HG03520 (cell line): ENCODE measurements at regions not wholly inside any gene's neighbourhood (a gene's known extent, or its start where the extent isn't known, plus 50 kb on each side); places are given as distances from the start of the nearest gene placed in this dataset.

Experiments
- ATAC-seq: cut with Tn5 transposase; IDR thresholded peaks from one replicate; pipeline ENCODE4 v1.9.1; 2021; ENCODE audit warnings: mild to moderate bottlenecking, moderate library complexity; ENCODE audit not compliant: unreplicated experiment

DNA sequence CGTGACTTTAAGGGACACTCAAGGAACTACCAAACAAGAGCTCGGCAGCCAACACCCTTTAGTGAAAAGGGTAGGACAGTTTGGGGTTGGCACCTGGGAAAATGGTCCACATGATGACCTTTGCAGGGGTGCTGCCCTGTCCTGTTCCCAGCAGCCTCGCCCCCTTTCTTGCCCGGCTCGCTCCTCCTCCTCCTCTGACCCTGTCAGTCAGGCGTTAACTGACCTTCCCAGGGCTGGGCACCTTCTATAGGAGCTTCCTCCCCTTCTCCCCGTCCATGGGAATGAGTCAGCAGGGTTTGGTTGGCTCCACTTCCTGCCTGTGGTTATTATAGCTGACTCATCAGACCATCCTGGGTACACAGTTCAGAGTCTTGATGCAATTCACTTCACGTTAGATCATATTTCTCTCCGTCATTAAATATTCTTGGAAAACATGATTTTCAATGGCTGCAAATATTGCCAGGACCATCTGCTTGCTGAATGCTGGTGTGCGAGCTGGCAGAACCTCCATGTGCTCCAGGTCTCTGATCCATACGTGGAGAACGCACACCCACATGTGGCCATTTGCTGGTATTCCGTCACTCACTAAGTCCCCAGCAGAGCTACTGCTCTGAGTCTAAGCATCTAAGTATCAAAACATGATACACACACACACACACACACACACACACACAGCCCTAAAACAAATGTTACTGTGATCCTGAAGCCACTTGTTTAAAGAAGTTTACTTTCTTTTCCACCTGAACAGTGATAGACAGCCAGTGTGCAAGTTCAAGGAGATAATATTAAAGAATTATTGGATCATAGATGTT lies 185.0 kb downstream of the ANAPC1 start:
- ATAC-seq, result no peak

DNA sequence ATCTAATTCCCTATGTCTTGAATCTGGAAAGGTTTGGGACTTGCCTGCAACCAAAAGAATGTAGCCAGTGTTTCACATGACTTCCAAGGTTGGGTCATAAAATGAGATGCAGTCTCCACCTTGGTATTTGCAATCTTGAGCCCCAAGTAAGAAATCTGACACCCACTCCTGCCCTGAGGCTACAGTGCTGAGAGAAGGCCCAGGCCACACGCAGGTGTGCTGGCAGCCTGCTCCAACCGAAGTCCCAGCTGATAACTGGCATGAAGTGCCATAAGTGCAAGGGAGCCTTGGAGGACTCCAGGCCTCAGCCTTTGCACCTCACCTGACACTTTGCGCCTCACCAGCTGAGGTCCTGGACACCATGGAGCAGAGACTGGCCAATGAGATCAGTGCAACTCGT lies 182.7 kb downstream of the ANAPC1 start:
- no peak for ATAC-seq

DNA sequence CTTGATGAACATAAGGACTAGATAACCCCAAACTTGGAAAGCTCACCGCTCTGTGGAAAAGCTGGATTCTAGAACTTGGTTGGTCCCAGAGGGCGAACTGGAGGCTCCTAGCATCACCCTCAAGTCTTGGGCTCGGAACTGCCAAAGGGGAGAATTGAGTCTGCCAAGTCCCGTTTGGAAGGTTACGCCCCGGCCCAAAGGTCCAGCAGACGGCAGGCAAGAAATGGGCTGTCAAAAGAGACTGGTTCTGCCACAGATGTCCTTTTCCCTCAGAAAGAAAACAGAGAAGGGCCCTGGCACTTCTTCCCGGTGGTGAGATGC lies 182.2 kb downstream of the ANAPC1 start:
- no peak for ATAC-seq

- ATAC-seq, result no peak
These were observed 181.7 kb downstream of the ANAPC1 start for GRCh38 chr2:111702119-111702803.

DNA sequence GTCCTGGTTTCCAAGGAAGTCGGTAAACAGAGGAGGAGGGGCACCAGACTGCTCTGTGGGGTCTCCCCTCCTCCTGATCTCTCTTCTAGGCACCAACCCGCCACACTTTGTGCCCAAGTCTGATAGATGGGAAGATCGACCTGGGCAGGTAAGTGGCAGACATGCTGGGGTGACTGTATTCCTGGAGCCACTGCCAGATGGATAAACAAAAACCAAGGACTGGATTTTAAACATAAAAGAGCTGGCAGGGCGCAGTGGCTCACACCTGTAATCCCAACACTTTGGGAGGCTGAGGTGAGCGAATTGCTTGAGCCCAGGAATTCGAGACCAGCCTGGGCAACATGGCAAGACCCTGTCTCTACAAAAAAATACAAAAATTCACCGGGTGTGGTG lies 181.2 kb downstream of the ANAPC1 start:
- no peak for ATAC-seq

DNA sequence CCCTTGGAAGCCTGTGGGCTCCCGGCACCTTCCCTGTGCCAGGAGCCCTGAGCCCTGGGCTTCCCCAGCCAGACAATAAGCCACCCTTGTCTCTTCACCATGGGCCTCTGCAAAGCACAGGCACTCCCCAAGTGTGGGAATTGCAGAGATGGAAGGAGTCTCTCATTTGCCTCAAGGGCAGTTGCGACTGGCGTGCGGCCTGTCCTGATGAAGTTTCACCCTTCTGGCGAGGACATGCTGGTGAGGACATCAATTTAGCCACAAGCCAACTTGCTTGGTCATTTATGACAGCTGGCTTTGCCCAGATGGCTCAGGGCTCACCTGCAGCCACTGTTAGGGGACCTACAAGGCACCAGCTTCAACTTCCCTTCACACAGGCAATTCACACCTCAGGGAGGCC lies 180.2 kb downstream of the ANAPC1 start:
- ATAC-seq, result no peak

- no peak for ATAC-seq
These were observed 179.7 kb downstream of the ANAPC1 start for GRCh38 chr2:111704246-111704645.

DNA sequence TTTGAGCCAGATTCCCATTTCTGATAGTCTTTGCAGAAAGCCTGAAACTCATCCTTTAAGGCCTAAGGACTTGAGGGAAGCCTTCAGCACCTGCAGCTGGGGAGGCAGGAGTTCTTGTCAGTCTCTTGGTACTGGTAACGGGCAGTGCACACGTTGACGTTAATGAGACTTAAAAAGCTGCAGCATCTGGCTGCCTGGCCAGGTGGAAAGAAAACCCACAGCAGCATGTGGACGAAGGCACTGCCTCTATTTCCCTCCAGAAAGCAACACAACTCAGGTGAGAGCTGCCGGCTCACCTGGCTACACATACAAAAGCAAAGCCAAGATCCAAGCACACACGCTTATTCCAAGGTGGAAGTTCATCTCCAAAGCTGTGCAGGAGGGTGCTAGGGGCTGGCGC lies 178.8 kb downstream of the ANAPC1 start:
- no peak for ATAC-seq

- ATAC-seq, result peak; percentile 75
These were observed 178.2 kb downstream of the ANAPC1 start for GRCh38 chr2:111705711-111706336.

- no peak for ATAC-seq
These were observed 177.5 kb downstream of the ANAPC1 start for GRCh38 chr2:111706481-111707001.

- ATAC-seq, result no peak
These were observed 176.3 kb downstream of the ANAPC1 start for GRCh38 chr2:111707700-111708099.

- ATAC-seq, result no peak
These were observed 175.4 kb downstream of the ANAPC1 start for GRCh38 chr2:111708476-111709180.

DNA sequence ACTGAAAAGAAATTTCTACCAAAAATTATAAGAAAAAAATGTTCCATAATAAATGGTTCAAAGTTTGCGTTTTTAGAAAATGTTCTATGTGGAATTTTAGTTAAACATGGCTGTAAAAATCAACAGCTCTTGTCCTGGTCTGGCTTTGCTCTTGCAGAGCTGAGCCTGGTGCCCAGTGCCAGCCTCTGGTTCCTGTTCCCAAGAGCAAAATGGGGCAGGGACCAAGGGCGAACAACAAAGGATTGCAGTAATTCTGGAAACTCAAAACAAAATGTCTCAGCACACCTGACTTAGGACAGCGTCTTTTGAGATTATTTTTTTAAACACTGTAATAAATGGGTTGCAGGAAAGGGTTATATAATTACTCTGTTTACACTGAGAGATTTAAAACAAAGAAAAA lies 174.7 kb downstream of the ANAPC1 start:
- ATAC-seq, result no peak

- no peak for ATAC-seq
These were observed 173.9 kb downstream of the ANAPC1 start for GRCh38 chr2:111710085-111710484.

DNA sequence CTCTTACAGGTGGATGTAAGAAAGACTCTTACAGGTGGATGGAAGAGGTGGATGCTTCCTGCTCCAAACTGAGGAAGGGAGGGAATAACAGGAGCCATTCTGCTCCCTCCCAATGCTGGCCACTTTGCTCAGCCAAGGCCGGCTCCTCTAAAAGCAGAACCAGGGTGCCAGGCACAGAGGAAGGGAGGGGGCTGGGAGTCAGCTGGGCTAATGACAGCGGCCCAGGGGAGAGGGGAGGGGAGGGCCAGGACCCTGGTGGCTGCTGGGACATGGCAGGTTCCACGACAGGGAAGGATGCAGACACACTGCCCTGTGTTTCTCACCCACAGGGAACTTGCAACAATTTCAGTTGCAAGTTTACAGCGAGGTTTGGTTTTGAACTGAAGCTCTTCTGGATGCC lies 173.4 kb downstream of the ANAPC1 start:
- ATAC-seq, result no peak

GRCh38 chr2:111711270-111711669 lies 172.7 kb downstream of the ANAPC1 start:
- no peak for ATAC-seq

DNA sequence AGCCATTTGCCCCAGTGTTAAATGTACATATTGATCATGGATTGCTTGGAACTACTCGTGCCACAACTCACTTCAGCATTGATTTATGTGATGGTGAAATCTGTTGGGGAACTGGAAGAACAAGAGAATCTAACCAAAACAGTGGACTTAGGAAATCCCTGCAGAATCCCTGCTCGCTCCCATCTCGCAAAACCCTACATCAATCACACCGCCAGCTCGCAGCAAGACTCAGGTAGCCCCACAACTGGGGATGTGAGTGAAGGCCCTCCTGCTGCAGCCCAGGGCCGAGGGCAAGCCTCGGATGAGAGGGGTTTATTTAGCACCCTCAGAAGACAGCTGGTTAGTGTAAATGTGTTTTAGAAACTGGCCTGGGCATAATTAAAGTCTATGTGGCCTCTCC lies 171.6 kb downstream of the ANAPC1 start:
- no peak for ATAC-seq

DNA sequence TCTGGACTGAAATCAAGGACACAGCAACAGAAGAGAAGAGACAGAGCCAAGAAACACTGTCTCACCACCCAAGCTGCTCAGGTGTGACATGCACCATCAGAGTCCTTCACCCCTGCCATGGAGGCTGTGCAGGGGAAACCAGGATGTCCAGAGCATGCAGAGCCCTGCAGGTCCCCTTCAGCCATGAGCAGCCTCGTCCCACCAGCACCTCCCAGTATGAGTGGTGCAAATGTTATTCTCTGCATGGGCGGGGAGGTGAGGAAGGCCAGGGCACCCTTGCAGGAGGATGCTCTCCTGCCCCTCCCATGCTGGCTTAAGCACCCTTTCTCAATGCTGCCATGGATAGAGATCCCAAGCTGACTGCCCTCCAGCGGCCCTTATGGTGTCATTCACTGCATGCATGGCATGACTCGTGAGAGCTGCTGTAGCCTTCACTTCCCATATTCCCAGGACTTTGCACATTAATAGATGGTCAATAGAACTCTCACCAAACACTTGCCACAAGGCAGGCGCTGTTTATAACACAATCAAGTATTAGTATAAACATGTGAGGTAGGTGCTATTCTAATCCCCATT lies 171.0 kb downstream of the ANAPC1 start:
- no peak for ATAC-seq

- ATAC-seq, result no peak
These were observed 167.7 kb downstream of the ANAPC1 start for GRCh38 chr2:111715987-111716904.
